Fibroblast of lung (primary cell): ENCODE measurements at regions not wholly inside any gene's neighbourhood (a gene's known extent, or its start where the extent isn't known, plus 50 kb on each side); places are given as distances from the start of the nearest gene placed in this dataset.

Experiments
- DNase-seq, 2 donors: peaks; one replicate each; pipeline versions ENCODE4 v3.0.0 to v3.0.0-alpha.2; 2010; ENCODE audit warnings: low read depth in 2 of 2
- H2AFZ ChIP-seq: 2 replicates; pipeline ENCODE4 v1.5.1; 2012; ENCODE audit warnings: low read length, control low read depth, inconsistent platforms
- H3K27ac ChIP-seq: 2 replicates; pipeline ENCODE4 v1.5.1; 2011; ENCODE audit warnings: low read length, control low read depth; ENCODE audit not compliant: insufficient read depth
- H3K27me3 ChIP-seq: 2 replicates; pipeline ENCODE4 v1.5.1; 2011; ENCODE audit warnings: mild to moderate bottlenecking, low read length; ENCODE audit not compliant: control insufficient read depth, insufficient read depth
- H3K36me3 ChIP-seq: 2 replicates; pipeline ENCODE4 v1.5.1; 2011; ENCODE audit warnings: low read length; ENCODE audit not compliant: control insufficient read depth, insufficient read depth
- H3K4me1 ChIP-seq: 2 replicates; pipeline ENCODE4 v1.5.1; 2011; ENCODE audit warnings: low read length; ENCODE audit not compliant: control insufficient read depth, insufficient read depth; ENCODE audit errors: extremely low read depth
- H3K4me2 ChIP-seq: 2 replicates; pipeline ENCODE4 v1.5.1; 2011; ENCODE audit warnings: low read length, control low read depth; ENCODE audit not compliant: insufficient read depth; ENCODE audit errors: extremely low read depth
- H3K4me3 ChIP-seq, 4 experiments: fragments of 200-600 bp in 1 of 4; sonication (generic) in 1 of 4; replicated peaks in 1 of 4; 2 replicates each; pipeline ENCODE4 v1.5.1; 2011 to 2016; ENCODE audit warnings: low read length in 4 of 4, low read depth in 3 of 4, mild to moderate bottlenecking in 3 of 4, control low read depth in 2 of 4, inconsistent platforms in 1 of 4, mixed read lengths in 1 of 4; ENCODE audit not compliant: insufficient read depth in 1 of 4; ENCODE audit errors: control extremely low read depth in 1 of 4
- H3K79me2 ChIP-seq: 2 replicates; pipeline ENCODE4 v1.5.1; 2012; ENCODE audit warnings: mild to moderate bottlenecking, low read length, inconsistent platforms; ENCODE audit not compliant: control insufficient read depth, insufficient read depth
- H3K9ac ChIP-seq: 2 replicates; pipeline ENCODE4 v1.5.1; 2011; ENCODE audit warnings: mild to moderate bottlenecking, low read length, control low read depth; ENCODE audit not compliant: insufficient read depth
- H3K9me3 ChIP-seq: 2 replicates; pipeline ENCODE4 v1.5.1; 2012; ENCODE audit warnings: low read depth, low read length; ENCODE audit not compliant: control insufficient read depth, insufficient read depth
- H4K20me1 ChIP-seq: 2 replicates; pipeline ENCODE4 v1.5.1; 2011; ENCODE audit warnings: low read length; ENCODE audit not compliant: control insufficient read depth, insufficient read depth; ENCODE audit errors: extremely low read depth
- EZH2 ChIP-seq: IDR thresholded peaks from 2 replicates; pipeline ENCODE4 v1.5.1; 2012; ENCODE audit warnings: low read length, control low read depth, mild to moderate bottlenecking; ENCODE audit errors: missing control alignments
- TF ChIP-seq, protein P1 (sequence below), 2 donors: IDR thresholded peaks in 1 of 2; conservative IDR thresholded peaks in 1 of 2; 1 replicate in 1 of 2; 2 replicates in 1 of 2; pipeline ENCODE4 v1.5.1; 2011 to 2012; ENCODE audit warnings: low read length in 2 of 2, control low read depth in 1 of 2, inconsistent platforms in 1 of 2, low read depth in 1 of 2, mild to moderate bottlenecking in 1 of 2

DNA sequence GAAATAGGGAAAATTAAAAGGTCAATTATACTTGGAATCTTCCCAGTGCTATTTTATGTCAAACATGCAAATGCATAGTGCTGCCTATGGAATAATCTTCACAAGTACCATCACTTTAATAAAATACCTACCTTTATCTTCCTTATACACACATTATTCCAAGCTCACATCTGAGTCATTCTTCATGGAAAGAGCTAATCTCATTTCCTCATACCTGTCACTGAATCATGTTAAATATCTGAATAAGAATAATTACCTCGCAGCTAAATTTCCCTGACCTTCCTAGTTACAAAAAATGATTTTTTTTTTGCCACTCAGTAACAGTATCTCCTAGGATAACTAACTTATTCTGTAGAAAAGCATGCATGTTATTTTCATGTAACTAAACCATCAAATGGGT is 661.4 kb upstream of the HS3ST5 start:
- no peaks in the 10 kb centered on the region for H4K20me1 ChIP-seq
- no peak overlapping the region for H3K9ac ChIP-seq
- no peaks in the 10 kb centered on the region for H3K36me3 ChIP-seq
- no peaks in the 10 kb centered on the region for H3K9me3 ChIP-seq
- no peak for DNase-seq
- H3K4me1 ChIP-seq: no peaks in the 10 kb centered on the region
- H3K4me2 ChIP-seq: no peak overlapping the region
- TF ChIP-seq EZH2: no peak
- TF ChIP-seq, protein P1, sequence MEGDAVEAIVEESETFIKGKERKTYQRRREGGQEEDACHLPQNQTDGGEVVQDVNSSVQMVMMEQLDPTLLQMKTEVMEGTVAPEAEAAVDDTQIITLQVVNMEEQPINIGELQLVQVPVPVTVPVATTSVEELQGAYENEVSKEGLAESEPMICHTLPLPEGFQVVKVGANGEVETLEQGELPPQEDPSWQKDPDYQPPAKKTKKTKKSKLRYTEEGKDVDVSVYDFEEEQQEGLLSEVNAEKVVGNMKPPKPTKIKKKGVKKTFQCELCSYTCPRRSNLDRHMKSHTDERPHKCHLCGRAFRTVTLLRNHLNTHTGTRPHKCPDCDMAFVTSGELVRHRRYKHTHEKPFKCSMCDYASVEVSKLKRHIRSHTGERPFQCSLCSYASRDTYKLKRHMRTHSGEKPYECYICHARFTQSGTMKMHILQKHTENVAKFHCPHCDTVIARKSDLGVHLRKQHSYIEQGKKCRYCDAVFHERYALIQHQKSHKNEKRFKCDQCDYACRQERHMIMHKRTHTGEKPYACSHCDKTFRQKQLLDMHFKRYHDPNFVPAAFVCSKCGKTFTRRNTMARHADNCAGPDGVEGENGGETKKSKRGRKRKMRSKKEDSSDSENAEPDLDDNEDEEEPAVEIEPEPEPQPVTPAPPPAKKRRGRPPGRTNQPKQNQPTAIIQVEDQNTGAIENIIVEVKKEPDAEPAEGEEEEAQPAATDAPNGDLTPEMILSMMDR (conservative IDR thresholded peaks at IDR 0.05 in 1 of 2, IDR thresholded peaks at IDR 0.05 in 1 of 2; ENCODE audit: low read depth in 1 of 2, low read length in 2 of 2): no peak
- H3K4me3 ChIP-seq: no peak overlapping the region
- H3K79me2 ChIP-seq: no peaks in the 10 kb centered on the region
- no peak overlapping the region for H2AFZ ChIP-seq
- H3K27me3 ChIP-seq: no peaks in the 10 kb centered on the region
- H3K27ac ChIP-seq: no peak overlapping the region

DNA sequence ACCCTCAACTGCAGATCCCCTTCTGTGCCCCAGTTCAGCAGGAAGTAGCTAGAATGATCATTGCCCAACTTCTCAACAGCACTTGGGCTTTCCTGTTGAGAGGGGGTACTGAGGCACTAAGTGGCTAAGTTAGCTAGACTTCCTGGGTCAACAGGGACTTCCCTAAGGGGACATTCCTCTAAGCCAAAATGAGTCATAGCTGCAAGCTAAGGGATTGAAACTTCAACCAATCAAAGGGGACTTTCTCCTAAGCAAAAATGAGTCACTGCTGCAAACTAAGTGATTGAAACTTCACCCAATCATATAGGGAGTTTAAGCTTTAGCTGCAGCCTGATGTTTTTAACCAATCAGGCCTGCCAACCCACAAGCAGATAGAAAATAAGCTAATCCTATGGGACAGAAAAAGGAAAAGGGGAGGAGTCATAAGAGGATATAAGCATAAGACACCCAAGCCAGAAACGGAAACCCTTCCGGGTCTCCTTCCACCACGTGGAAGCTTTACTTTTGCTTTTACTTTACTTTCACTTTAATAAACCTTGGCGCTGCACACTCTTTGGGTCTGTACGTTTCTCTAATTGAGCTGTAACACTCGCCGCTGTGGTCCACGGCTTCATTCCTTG is 659.0 kb upstream of the HS3ST5 start:
- Histone ChIP-seq H3K4me2 (no peak overlapping the region), H4K20me1 (no peaks in the 10 kb centered on the region), H3K4me3 (no peak overlapping the region), H3K27me3 (no peaks in the 10 kb centered on the region), H3K9me3 (no peaks in the 10 kb centered on the region), H3K79me2 (no peaks in the 10 kb centered on the region), H3K4me1 (no peaks in the 10 kb centered on the region), H3K9ac (no peak overlapping the region), H2AFZ (no peak overlapping the region), H3K36me3 (no peaks in the 10 kb centered on the region), H3K27ac (no peak overlapping the region)
- no peak for TF ChIP-seq EZH2
- TF ChIP-seq, protein P1 (conservative IDR thresholded peaks at IDR 0.05 in 1 of 2, IDR thresholded peaks at IDR 0.05 in 1 of 2; ENCODE audit: low read depth in 1 of 2, low read length in 2 of 2): no peak
- no peak for DNase-seq

DNA sequence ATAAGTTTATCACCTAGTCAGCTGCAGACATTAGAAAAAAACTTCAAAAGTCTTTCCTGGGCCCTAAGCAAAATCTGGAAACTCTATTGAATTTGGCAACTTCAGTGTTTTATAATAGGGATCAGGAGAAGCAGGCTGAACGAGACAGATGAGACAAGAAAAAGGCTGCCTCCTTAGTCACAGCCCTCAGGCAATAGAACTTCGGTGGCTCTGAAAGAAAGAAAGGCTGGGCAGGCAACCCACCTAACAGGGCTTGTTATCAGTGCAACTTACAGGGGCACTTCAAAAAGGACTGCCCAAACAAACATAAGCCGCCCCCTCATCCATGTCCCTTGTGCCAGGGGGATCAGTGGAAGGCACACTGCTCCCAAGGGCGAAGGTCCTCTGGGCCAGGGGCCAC is 657.9 kb upstream of the HS3ST5 start:
- DNase-seq: no peak
- H3K9ac ChIP-seq: no peak overlapping the region
- H3K9me3 ChIP-seq: no peaks in the 10 kb centered on the region
- H4K20me1 ChIP-seq: no peaks in the 10 kb centered on the region
- no peaks in the 10 kb centered on the region for H3K79me2 ChIP-seq
- no peaks in the 10 kb centered on the region for H3K4me1 ChIP-seq
- no peaks in the 10 kb centered on the region for H3K27me3 ChIP-seq
- no peak overlapping the region for H3K4me2 ChIP-seq
- H3K36me3 ChIP-seq: no peaks in the 10 kb centered on the region
- H3K4me3 ChIP-seq: no peak overlapping the region
- no peak overlapping the region for H2AFZ ChIP-seq
- no peak overlapping the region for H3K27ac ChIP-seq
- TF ChIP-seq, protein P1 (conservative IDR thresholded peaks at IDR 0.05 in 1 of 2, IDR thresholded peaks at IDR 0.05 in 1 of 2; ENCODE audit: low read depth in 1 of 2, low read length in 2 of 2): no peak
- no peak for TF ChIP-seq EZH2
